ENCODE measurements at regions not wholly inside any gene's neighbourhood (a gene's known extent, or its start where the extent isn't known, plus 50 kb on each side); places are given as distances from the start of the nearest gene placed in this dataset.

DNA sequence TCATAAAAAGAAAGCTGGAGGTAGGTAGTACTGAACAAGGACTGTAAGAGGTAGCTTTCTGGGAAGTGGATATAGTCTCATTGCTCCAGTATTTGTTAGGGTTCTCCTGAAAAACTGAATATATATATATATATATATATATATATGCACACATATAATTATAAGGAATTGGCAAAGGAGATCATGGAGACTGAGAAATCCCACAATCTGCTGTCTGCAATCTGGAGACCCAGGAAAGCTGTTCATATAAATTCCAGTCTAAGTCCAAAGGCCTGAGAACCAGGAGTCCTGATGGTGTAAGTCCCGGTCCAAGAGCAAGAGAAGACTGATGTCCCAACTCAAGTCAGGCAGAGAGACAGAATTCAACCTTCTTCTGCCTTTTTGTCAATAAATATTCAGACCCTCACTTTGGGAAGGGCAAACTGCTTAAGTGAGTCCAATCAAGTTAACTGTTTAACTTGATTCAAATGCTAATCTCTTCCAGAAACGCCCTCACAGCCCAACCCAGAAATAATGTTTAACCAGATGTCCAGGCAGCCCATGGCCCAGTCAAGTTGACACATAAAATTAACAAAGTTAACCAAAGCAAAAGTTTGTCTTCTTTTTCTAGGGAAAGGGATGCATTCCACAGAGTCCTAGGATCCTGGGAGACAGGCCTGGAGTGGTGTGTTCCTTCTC lies 225.3 kb upstream of the KAZN start:
- TF ChIP-seq CTCF (IDR thresholded peaks at IDR 0.05; ENCODE audit: low read depth, low read length, missing control alignments): no peak
- H3K4me3 ChIP-seq (replicated peaks; ENCODE audit: low read depth, low read length): no peak overlapping the region

DNA sequence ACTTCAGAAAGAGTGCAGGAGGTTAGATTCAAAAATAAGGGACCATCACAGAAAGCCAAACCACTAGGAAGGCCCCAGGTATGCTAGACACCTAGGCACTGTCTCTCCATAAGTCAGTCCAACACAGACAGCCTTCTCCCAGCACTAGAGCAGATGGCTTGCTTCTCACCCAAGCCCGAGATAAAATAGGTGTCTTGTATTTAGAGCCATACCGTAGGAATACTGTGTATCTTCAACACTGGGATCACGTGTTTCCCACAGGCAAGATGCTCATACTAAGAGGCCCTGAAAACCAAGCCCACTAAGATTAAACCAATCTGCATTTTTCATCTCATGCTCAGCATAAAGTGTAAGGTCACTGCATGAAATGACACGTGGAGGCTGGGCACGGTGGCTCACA lies 223.3 kb upstream of the KAZN start:
- TF ChIP-seq CTCF (IDR thresholded peaks at IDR 0.05; ENCODE audit: low read depth, low read length, missing control alignments): no peak
- DNase-seq (ENCODE audit: extremely low read depth, low read depth): no peak
- no peak overlapping the region for H3K4me3 ChIP-seq (replicated peaks; ENCODE audit: low read depth, low read length)

More for the DNA sequence above, 225.3 kb upstream of the KAZN start:
- DNase-seq (ENCODE audit: extremely low read depth, low read depth): no peak

GRCh38 chr1:14377386-14377785 lies 221.1 kb upstream of the KAZN start:
- no peak for TF ChIP-seq CTCF (IDR thresholded peaks at IDR 0.05; ENCODE audit: low read depth, low read length, missing control alignments)
- DNase-seq (ENCODE audit: extremely low read depth, low read depth): no peak
- H3K4me3 ChIP-seq (replicated peaks; ENCODE audit: low read depth, low read length): no peak overlapping the region

DNA sequence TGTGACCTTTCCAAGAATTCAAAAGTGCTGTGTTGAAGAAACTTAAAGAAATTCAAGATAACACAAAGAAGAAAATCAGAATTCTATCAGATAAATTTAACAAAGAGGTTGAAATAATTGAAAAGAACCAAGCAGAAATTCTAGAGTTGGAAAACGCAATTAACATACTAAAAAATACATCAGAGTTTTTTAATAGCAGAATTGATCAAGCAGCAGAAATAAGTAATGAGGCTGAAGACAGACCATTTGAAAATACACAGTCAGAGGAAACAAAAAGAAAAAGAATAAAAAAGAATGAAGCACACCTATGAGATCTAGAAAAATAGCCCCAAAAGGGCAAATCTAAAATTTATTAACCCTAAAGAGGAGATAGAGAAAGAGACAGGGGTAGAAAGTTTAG lies 218.1 kb upstream of the KAZN start:
- no peak for TF ChIP-seq CTCF (IDR thresholded peaks at IDR 0.05; ENCODE audit: low read depth, low read length, missing control alignments)
- H3K4me3 ChIP-seq (replicated peaks; ENCODE audit: low read depth, low read length): no peak overlapping the region
- no peak for DNase-seq (ENCODE audit: extremely low read depth, low read depth)

DNA sequence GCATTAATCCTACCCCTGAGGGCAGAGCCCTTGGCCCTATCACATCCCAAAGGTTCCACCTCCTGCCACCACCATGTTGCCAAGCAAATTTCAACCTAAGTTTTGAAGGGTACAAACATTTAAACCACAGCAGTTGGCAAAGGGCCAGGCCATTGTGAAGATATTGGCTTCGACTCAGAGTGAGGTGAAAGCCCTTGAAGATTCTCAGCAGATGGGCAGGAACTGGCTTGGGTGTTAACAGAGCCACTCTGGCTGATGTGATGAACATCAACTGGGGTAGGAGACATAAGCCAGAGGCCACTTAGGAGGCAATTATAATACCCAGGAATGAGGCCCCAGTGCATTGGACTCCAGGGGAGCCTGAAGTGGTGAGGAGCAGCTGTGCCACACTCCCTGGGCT lies 207.7 kb upstream of the KAZN start:
- no peak for DNase-seq (ENCODE audit: extremely low read depth, low read depth)
- no peak for TF ChIP-seq CTCF (IDR thresholded peaks at IDR 0.05; ENCODE audit: low read depth, low read length, missing control alignments)
- no peak overlapping the region for H3K4me3 ChIP-seq (replicated peaks; ENCODE audit: low read depth, low read length)

DNA sequence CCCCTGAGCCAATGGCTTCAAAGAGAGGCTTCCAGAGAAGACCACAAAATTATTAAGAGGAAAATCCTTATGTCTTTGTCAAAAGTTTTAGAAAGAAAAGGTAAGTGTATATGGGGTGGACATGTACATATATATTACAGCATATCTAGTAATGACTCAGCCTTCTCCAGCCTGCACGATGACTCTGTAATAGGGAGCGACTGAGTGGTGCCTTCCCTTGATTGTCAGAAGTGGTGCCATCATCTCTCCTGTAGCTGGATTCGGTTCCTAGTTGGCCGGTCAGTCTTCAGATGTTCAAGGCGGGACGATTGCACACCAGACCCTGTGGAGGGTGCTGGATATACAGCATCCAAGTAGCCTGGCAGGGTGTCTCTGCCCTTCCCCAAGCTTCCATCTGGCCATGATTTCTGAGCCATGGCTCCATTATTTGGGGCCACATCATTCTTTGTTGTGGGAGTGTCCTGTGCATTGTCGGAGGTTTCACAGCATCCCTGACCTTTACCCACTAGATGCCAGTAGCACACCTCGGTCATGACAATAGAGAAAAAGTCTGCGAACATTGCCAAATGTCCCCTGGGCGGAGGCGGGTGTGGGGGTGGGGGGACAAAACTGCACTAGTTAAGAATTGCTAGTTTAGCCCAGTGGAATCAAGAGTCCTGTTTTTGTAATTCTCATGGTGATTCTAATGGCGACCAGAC lies 206.2 kb upstream of the KAZN start:
- no peak overlapping the region for H3K4me3 ChIP-seq (replicated peaks; ENCODE audit: low read depth, low read length)
- no peak for DNase-seq (ENCODE audit: extremely low read depth, low read depth)
- TF ChIP-seq CTCF (IDR thresholded peaks at IDR 0.05; ENCODE audit: low read depth, low read length, missing control alignments): no peak
